Esophagus muscularis mucosa (tissue), 3 donors: ENCODE measurements at regions not wholly inside any gene's neighbourhood (a gene's known extent, or its start where the extent isn't known, plus 50 kb on each side); places are given as distances from the start of the nearest gene placed in this dataset.

Source experiments
- POLR2A ChIP-seq: fragments of 450-650 bp; IDR thresholded peaks from one replicate; pipeline ENCODE4 v1.6.1; 2017; ENCODE audit warnings: antibody characterized with exemption, moderate library complexity, mild to moderate bottlenecking, low read depth
- POLR2AphosphoS5 ChIP-seq, 2 donors: sonication (generic); formaldehyde crosslinking; IDR thresholded peaks; one replicate each; pipeline ENCODE4 v1.6.1; 2017; ENCODE audit warnings: antibody characterized with exemption in 2 of 2
- TF ChIP-seq, protein P1 (sequence below), 3 experiments: fragments of 200-600 bp in 2 of 3; fragments of 450-650 bp in 1 of 3; sonication (generic) in 2 of 3; IDR thresholded peaks; one replicate each; pipeline ENCODE4 v1.5.1; 2017 to 2019; ENCODE audit warnings: antibody characterized with exemption in 3 of 3, mild to moderate bottlenecking in 2 of 3, moderate library complexity in 1 of 3

DNA sequence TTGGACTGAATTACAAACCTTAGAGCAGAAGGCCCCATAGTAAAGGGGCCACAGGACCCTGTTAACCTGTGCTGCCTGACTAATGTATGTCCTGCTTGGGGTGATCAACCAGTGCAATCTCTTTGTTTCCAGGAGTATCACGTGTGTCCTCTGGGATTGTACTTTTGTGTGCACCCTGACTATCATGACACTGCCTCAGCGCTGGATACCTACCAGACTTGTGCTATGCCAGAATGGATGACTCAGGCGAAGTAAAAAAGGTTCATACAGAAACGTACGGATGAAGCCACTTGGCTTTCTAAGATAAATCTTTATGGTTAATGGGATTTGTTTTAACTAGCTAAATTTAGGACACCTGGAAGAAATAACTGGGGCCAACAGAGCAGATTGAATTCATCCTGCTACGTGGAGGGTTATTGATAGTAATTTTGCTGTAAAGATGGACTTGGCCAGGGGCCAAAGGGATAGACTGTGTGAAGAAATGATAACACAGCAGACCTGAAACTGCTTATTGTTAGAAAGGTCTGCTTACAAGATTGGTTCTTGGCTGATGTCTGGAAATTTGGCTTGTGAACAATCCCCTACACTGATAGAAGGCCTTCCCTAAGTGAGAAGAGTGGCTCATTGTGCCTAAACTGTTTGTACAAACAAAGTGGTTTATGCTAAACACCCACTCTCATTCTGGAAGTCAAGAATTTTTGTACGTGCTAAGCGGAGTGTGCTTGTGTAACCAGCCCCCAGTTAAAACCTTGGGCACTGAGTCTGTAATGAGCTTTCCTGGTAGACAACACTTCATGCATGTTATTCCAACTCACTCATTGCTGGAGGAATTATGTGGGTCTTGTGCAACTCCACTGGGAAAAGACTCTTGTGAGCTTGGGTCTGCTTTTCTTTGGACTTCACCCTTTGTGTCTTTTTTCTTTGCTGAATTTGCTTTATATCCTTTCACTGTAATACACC lies 750.5 kb upstream of the HTR2C start:
- TF ChIP-seq, protein P1, sequence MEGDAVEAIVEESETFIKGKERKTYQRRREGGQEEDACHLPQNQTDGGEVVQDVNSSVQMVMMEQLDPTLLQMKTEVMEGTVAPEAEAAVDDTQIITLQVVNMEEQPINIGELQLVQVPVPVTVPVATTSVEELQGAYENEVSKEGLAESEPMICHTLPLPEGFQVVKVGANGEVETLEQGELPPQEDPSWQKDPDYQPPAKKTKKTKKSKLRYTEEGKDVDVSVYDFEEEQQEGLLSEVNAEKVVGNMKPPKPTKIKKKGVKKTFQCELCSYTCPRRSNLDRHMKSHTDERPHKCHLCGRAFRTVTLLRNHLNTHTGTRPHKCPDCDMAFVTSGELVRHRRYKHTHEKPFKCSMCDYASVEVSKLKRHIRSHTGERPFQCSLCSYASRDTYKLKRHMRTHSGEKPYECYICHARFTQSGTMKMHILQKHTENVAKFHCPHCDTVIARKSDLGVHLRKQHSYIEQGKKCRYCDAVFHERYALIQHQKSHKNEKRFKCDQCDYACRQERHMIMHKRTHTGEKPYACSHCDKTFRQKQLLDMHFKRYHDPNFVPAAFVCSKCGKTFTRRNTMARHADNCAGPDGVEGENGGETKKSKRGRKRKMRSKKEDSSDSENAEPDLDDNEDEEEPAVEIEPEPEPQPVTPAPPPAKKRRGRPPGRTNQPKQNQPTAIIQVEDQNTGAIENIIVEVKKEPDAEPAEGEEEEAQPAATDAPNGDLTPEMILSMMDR (IDR thresholded peaks at IDR 0.05), result no peak
- TF ChIP-seq POLR2A (no peak), POLR2AphosphoS5 (IDR thresholded peaks at IDR 0.05) (no peak)
